ENCODE measurements at regions not wholly inside any gene's neighbourhood (a gene's known extent, or its start where the extent isn't known, plus 50 kb on each side); places are given as distances from the start of the nearest gene placed in this dataset.
"Not testable (repeated sequence)": the region's sequence is repeated elsewhere in the genome, so short reads cannot be mapped to it uniquely, and the experiment has no call there.

- DNase-seq (ENCODE audit: low read depth), result no peak
These were observed 189.7 kb downstream of the ACTR3B start for GRCh38 chr7:152949253-152949652.

GRCh38 chr7:152949790-152950189 lies 190.2 kb downstream of the ACTR3B start:
- no peak for DNase-seq (ENCODE audit: low read depth)

GRCh38 chr7:152956006-152956405 lies 196.5 kb downstream of the ACTR3B start:
- DNase-seq (ENCODE audit: low read depth), result no peak

- DNase-seq (ENCODE audit: low read depth), result no peak
These were observed 200.1 kb downstream of the ACTR3B start for GRCh38 chr7:152959610-152960009.

- not testable (repeated sequence) for DNase-seq (ENCODE audit: low read depth)
These were observed 202.2 kb downstream of the ACTR3B start for GRCh38 chr7:152961796-152962195.

GRCh38 chr7:152966189-152966588 lies 206.6 kb downstream of the ACTR3B start:
- DNase-seq (ENCODE audit: low read depth), result no peak

- no peak for DNase-seq (ENCODE audit: low read depth)
These were observed 208.4 kb downstream of the ACTR3B start for GRCh38 chr7:152967958-152968357.

GRCh38 chr7:152968514-152968913 lies 209.0 kb downstream of the ACTR3B start:
- DNase-seq (ENCODE audit: low read depth), result no peak

GRCh38 chr7:152969335-152969734 lies 209.8 kb downstream of the ACTR3B start:
- DNase-seq (ENCODE audit: low read depth), result no peak

- no peak for DNase-seq (ENCODE audit: low read depth)
These were observed 210.3 kb downstream of the ACTR3B start for GRCh38 chr7:152969839-152970238.

GRCh38 chr7:152970481-152970880 lies 210.9 kb downstream of the ACTR3B start:
- DNase-seq (ENCODE audit: low read depth), result no peak

- no peak for DNase-seq (ENCODE audit: low read depth)
These were observed 215.0 kb downstream of the ACTR3B start for GRCh38 chr7:152974577-152974976.

GRCh38 chr7:152975076-152975475 lies 215.5 kb downstream of the ACTR3B start:
- no peak for DNase-seq (ENCODE audit: low read depth)

GRCh38 chr7:152979376-152979775 lies 219.8 kb downstream of the ACTR3B start:
- DNase-seq (ENCODE audit: low read depth), result no peak

GRCh38 chr7:152984421-152984820 lies 224.9 kb downstream of the ACTR3B start:
- DNase-seq (ENCODE audit: low read depth), result peak; percentile 2

- no peak for DNase-seq (ENCODE audit: low read depth)
These were observed 226.8 kb downstream of the ACTR3B start for GRCh38 chr7:152986376-152986775.

GRCh38 chr7:152987656-152988055 lies 228.1 kb downstream of the ACTR3B start:
- DNase-seq (ENCODE audit: low read depth), result no peak

GRCh38 chr7:152989889-152990380 lies 230.4 kb downstream of the ACTR3B start:
- no peak for DNase-seq (ENCODE audit: low read depth)

GRCh38 chr7:152998420-152998819 lies 238.9 kb downstream of the ACTR3B start:
- DNase-seq (ENCODE audit: low read depth), result no peak

GRCh38 chr7:153002115-153002514 lies 242.6 kb downstream of the ACTR3B start:
- no peak for DNase-seq (ENCODE audit: low read depth)

- DNase-seq (ENCODE audit: low read depth), result no peak
These were observed 243.0 kb downstream of the ACTR3B start for GRCh38 chr7:153002572-153002971.

GRCh38 chr7:153004341-153004740 lies 244.8 kb downstream of the ACTR3B start:
- no peak for DNase-seq (ENCODE audit: low read depth)

- no peak for DNase-seq (ENCODE audit: low read depth)
These were observed 246.3 kb downstream of the ACTR3B start for GRCh38 chr7:153005750-153006435.

- no peak for DNase-seq (ENCODE audit: low read depth)
These were observed 246.9 kb downstream of the ACTR3B start for GRCh38 chr7:153006452-153006851.
